HL-60 (cell line): ENCODE measurements at regions not wholly inside any gene's neighbourhood (a gene's known extent, or its start where the extent isn't known, plus 50 kb on each side); places are given as distances from the start of the nearest gene placed in this dataset.

Source experiments
- DNase-seq, 2 experiments: peaks; one replicate each; pipeline ENCODE4 v3.0.0-alpha.2; 2010 to 2020; ENCODE audit warnings: low read depth in 1 of 2, low spot score in 1 of 2
- H3K27ac ChIP-seq: fragments of 250-450 bp; sonication (Bioruptor Pico); replicated peaks from 2 replicates; pipeline ENCODE4 v1.5.1; 2020; ENCODE audit warnings: mild to moderate bottlenecking, moderate library complexity
- H3K27me3 ChIP-seq: fragments of 250-450 bp; sonication (Bioruptor Pico); 2 replicates; pipeline ENCODE4 v1.5.1; 2021; ENCODE audit warnings: mild to moderate bottlenecking, moderate library complexity; ENCODE audit not compliant: insufficient read depth, poor library complexity, severe bottlenecking
- H3K4me3 ChIP-seq: replicated peaks from 2 replicates; pipeline ENCODE4 v1.5.1; 2011; ENCODE audit warnings: mild to moderate bottlenecking, control low read depth, low read length; ENCODE audit not compliant: insufficient read depth
- CTCF ChIP-seq: IDR thresholded peaks from one replicate; pipeline ENCODE4 v1.5.1; 2011; ENCODE audit warnings: low read length, control low read depth, inconsistent platforms; ENCODE audit not compliant: insufficient read depth
- GABPA ChIP-seq: IDR thresholded peaks from 2 replicates; pipeline ENCODE4 v1.6.1; 2012; ENCODE audit warnings: low read depth
- POLR2AphosphoS5 ChIP-seq: IDR thresholded peaks from 2 replicates; pipeline ENCODE4 v1.6.1; 2012; ENCODE audit warnings: low read depth
- REST ChIP-seq: IDR thresholded peaks from 2 replicates; pipeline ENCODE4 v1.6.1; 2012; ENCODE audit warnings: low read depth; ENCODE audit not compliant: insufficient replicate concordance
- SPI1 ChIP-seq: IDR thresholded peaks from 2 replicates; pipeline ENCODE4 v1.6.1; 2012; ENCODE audit warnings: low read depth, mild to moderate bottlenecking, borderline replicate concordance

GRCh38 chr12:94856324-94856723, 147.2 kb downstream of the NDUFA12 start:
- Histone ChIP-seq H3K27ac (no peak overlapping the region), H3K27me3 (peaks cover 4% of the 10 kb centered on the region), H3K4me3 (no peak overlapping the region)
- no peak for DNase-seq
- TF ChIP-seq REST: no peak
- no peak for TF ChIP-seq CTCF
- TF ChIP-seq SPI1: no peak
- no peak for TF ChIP-seq POLR2AphosphoS5
- no peak for TF ChIP-seq GABPA

- TF ChIP-seq POLR2AphosphoS5 (no peak), CTCF (no peak), REST (no peak), GABPA (no peak), SPI1 (no peak)
- Histone ChIP-seq H3K27ac (no peak overlapping the region), H3K4me3 (no peak overlapping the region), H3K27me3 (peaks cover 4% of the 10 kb centered on the region)
- no peak for DNase-seq
These were observed 147.6 kb downstream of the NDUFA12 start for GRCh38 chr12:94855853-94856252.

GRCh38 chr12:94851396-94852028, 152.0 kb downstream of the NDUFA12 start:
- no peak overlapping the region for H3K27ac ChIP-seq
- DNase-seq: no peak
- peaks cover 2% of the 10 kb centered on the region for H3K27me3 ChIP-seq
- H3K4me3 ChIP-seq: no peak overlapping the region
- TF ChIP-seq GABPA (no peak), REST (no peak), SPI1 (no peak), POLR2AphosphoS5 (no peak), CTCF (no peak)
